HG03558 (cell line): ENCODE measurements at regions not wholly inside any gene's neighbourhood (a gene's known extent, or its start where the extent isn't known, plus 50 kb on each side); places are given as distances from the start of the nearest gene placed in this dataset.

ENCODE experiments used
- ATAC-seq: cut with Tn5 transposase; IDR thresholded peaks from one replicate; pipeline ENCODE4 v1.9.1; 2021; ENCODE audit warnings: moderate number of reproducible peaks; ENCODE audit not compliant: unreplicated experiment; ENCODE audit errors: extremely low read depth

GRCh38 chrX:39856472-39857121, 241.2 kb downstream of the BCOR start:
- no peak for ATAC-seq

DNA sequence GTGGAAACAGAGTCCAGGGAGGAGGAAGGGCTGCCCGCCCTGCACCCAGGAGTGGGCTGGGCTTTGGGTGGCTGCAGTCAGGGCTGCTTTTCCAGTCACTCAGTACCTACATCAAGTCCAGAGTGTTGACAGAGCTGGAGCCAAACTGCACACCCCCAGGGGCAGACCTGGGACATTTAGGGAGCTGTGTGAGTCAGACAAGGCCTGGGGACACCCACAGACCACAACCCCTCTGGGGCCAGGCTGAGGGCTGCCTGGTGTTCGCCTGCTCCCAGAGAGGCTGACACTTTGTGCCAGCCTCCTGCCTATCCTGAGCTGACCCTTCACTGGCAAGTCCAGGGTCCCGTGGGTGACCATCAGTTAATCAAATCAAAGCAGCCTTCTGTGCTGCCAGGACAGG, 240.0 kb downstream of the BCOR start:
- ATAC-seq = no peak

DNA sequence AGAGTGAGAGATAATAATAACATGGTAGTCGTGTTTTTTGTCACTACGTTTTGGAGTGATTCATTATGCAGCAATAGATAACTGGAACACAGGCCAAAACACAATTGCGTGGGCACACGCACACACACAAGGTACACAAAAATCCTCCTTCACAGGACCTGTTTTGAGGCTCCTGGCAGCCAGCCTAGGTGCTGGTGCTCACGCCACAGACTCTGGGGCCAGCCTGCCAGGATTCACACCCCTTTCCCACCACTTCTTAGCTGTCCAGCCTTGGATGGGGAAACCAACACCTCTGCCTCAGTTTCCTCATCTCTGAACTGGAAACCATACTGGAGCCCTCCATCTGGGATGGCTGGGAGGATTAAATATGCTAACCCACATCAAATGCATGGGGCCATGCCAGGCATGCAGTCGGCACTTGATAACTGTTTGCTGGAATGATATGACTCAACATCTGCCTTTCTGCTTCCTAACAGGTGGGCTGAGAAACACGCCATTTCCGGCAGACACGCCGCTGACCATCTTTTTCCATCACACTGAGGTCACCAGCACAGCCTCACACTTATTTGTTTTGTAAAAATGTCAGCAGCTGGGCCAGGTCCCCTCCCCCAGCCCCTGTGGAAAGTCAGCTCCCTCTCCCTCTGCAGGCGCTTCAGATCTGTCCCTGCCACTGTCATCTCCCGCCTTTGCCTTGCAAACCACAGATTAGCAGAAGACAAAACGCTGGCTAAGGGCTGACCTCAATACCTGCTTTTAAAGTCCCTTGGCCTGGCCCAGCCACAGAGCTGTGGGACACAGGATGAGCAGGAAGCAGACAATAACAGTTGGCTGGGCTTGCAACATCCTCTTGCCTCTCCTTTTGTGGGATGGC, 237.5 kb downstream of the BCOR start:
- peak; percentile 40 for ATAC-seq

GRCh38 chrX:39862963-39863362, 234.8 kb downstream of the BCOR start:
- ATAC-seq = no peak

DNA sequence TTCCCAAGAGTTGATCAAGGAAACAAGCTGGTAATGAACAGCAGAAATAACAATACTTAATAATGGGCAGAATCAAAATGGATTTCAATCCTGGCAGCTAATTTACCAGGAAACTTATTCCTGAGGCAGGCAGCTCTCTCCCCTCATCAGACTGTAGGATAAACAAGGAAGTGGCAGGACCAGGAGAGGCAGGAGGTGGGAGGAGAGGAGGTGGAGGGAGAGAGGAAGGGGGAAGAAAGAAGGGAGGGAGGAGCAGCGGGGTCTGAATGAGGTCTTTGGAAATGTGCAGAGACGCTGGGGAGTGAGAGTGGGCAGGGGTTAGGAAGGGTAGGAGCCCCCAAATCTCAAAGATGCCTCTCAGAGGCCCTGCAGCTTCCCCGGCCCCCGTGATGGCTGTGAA, 231.5 kb downstream of the BCOR start:
- ATAC-seq = no peak

DNA sequence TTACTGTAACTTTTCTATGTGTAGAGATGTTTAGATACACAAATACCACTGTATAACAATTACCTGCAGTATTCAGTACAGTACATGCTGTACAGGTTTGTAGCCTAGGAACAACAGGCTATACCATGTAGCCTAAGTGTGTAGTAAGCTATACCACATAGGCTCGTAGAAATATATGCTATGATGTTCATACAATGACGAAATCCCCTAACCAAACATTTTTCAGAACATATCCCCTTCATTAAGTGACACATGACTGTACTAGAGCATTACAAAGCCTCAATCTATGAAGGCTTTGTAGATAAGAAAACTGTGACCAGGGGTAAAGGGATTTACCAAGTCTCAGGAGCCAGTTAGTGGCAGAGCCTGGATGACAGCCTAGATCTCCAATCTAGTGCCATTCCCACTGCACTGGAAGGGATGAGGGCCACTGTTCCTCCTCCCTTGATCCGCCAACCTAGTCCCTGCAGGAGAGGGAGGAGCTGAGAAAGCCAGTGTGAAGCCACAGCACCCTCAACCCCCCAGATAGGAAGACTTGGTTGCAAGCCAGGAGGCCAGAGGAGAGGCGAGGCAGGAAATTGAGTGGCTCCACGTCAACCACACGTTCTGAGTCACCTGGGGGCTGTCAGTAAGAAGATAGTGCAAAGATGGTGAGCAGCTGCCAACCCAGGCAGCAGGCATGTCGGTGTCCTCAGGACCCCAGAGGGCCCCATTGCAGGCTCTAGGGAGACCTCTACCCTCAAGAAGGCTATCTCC, 227.7 kb downstream of the BCOR start:
- no peak for ATAC-seq

DNA sequence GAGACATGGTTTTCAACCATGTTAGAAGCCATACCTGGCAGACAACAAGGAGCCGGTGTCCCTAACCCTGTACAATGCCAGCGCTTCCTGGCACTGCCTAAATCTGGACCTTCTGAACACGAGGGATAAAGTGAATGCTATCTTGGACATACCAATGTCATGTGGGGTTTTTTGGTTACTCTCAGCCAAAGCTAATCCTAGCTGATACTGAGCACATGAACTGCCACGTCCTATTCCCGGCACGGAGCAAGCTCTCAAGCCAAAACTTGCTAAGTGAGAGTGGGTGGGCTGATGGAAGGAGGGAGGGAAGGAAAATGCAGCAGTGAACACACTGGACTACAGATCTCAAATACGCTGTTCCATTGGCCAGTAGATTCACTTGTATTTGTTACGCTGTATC, 226.1 kb downstream of the BCOR start:
- ATAC-seq = no peak

- ATAC-seq = no peak
Measured at GRCh38 chrX:39873117-39873516, 224.6 kb downstream of the BCOR start.

DNA sequence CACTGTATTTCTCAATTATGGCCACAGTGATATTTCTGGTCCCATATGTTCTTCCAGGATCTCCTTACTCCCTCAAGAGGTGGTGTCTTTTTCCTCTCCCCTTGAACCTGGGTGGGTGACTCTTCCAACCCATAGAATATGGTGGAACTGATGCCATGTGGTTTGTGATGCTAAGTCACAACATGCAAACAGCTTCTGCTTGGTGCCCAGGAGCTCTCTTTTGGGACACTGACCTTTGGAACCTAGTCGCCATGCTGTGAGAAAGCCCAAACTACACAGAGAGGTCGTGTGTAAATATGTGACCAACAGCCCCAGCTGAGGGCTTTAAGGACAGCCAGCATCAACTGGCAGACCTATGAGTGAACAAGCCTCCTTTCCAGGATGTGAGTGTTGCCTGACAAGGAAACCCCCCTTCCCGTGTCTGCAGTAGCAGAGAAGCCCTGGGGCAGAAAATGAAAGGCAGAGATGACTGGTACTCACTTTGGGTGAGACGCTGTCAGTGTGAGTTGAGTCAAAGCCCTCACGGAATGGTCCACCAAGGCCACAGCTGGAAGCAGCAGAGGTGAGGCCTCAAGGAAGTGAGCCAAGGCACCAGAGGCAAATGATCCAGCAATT, 223.4 kb downstream of the BCOR start:
- ATAC-seq = peak; percentile 95

DNA sequence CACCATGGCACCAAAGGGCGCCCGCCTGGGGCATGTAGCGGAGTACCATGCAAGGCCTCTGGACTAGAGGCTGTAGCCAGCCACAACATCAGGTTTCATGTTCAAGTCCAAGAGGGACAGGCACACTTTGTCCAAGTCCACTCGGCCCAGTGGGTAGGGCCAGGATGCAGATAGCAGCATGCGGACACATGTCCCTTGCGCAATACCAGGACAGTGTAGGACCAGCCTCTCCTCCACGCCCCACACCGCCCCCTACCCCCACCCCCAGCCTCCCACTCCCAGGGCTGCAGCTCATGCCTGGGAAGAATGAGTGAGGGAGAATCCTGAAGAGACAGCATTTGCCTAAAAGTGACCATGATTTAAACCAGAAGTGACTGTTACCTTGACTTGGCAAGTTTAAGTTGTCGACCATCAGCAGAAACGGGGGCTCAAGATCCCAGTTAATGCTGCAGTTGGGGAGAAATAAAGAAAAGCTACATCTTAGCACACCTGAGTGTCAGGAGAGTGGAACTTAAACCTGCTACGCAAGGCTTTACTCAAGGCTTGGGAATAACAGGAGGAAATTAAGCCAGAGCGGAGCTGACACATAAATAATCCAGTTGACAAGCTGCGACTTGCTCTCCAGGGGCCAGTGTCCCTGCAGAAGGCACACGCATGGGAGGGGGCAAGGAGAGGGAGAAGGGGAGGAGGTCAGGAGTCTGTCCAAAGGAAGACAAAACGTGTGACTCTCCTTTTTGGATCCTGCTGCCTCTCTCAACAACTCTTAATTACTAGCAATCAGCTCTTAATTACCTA, 221.7 kb downstream of the BCOR start:
- ATAC-seq = no peak

- no peak for ATAC-seq
Measured at GRCh38 chrX:39877905-39878304, 219.9 kb downstream of the BCOR start.

DNA sequence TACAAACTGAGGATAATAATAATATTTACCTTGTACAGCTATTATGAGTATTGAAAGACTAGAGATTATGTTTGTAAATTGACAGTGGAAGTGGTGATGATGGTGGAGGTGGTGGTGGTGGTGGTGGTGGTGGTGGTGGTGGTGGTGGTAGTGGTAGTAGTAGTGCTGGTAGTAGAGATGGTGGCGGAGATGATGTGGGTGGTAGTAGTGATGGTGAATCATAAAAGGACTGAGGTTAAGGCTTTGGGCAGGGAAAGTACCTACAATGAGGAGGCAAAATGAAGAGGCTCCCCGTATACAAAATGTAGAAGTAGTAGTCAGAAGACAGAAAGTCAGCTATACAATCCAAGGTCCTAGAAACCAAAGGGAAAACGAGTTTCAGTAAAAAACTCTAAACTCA, 214.1 kb downstream of the BCOR start:
- no peak for ATAC-seq

DNA sequence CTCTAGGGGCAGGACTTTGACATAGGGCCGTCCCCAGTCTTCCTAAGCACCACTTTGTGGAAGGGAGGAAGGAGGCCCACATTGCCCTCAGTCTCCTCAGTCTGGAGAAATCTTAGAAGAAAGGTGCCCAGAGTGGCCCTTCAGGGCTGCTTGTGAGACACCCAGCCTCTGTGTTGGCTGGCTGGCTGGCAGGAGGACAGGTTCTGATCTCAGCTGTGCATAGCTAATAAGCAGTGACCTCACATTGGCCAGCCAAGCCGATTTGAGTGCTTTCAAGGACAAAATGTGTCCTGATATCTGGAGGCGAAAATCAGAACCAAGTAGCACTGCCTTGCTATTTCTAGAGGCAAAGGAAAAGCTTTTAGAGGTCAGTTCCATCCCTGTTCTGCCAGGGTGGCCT, 211.5 kb downstream of the BCOR start:
- ATAC-seq = no peak

GRCh38 chrX:39888730-39889129, 209.0 kb downstream of the BCOR start:
- ATAC-seq = no peak

DNA sequence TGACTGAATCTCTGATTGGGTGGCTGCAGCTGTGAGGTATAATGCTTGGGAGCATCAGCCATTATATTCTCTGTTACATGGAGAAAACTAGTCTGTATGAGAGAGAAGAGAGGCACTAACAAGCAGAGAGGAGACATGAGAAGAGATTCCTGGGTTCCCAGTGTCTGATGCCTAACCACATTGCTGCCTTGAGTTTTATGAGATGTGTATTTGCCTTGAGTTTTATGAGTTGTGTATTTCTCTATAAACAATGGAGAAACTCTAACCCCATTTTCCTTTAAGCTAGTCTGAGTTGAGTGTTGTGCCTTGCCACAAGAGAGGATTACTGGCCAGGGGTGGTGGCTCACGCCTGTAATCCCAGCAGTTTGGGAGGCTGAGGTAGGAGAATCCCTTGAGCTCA, 208.1 kb downstream of the BCOR start:
- no peak for ATAC-seq

GRCh38 chrX:39890807-39891206, 207.0 kb downstream of the BCOR start:
- ATAC-seq = no peak

DNA sequence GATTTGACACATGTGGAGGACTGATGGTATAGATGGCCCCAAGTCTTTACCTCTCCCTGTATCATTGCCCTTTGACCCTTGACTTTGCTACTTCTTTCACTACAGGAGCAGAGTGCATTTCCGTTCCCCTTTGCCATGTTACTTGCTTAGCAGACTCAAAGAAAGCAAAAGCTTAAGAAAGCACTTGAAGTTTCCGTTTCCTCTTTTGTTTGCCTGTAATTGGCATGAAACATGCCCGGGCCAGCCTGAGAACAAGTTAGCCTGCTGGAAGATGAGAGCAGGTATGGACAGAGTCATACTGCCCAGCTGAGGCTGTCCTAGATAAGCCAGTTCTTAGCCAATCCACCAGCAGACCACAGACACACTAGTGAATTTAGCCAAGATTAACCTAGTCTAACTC, 206.0 kb downstream of the BCOR start:
- ATAC-seq = no peak

DNA sequence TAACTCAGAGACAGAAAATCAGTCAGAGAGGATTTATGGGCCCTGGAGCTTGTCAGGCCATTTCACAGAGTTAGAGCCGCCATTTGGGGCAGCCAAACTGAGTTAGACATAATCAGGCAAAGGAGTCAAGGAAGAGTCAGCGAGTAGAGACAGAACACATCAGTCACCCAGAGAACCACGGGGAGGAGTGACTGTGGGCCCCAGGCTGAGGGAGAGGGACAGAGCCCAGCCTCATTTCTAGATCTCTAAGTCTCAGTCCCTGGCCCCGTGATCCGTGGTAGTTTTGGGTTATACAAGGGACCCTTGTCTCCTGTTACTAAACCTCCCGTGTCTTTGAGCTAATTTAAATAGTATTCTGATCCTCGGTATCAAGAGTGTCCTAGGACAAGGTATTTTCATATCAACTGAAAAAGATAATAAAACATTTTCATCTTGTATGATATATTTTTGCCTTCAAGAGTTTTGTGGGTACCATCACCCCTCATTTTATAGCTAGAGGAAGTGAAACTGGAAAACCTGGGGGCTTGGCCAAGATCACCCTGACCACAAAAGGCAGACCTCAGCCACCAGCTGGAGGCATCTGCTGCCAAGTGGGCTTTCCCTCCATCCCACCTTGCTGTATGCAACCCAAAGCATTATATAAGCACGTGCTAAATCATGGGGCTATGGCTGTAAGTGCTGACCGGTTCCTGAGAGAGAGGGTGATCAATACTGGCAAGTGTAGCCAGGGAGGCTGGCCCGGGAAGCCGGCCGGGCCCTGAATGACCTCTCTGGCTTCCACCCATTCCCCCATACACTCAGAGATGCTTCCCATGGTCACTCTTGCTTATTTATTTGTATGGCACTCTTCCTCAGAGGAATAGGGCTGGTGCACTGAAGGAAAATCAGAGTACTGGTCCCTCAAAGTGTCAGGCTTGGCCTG, 204.1 kb downstream of the BCOR start:
- no peak for ATAC-seq

- no peak for ATAC-seq
Measured at GRCh38 chrX:39894683-39895082, 203.1 kb downstream of the BCOR start.
